Stimulated activated CD4-positive, alpha-beta T cell treated with anti-CD3 and anti-CD28 coated beads, Interleukin-15, amount 100 ng/mL, for 48 hours (primary cell): ENCODE measurements at regions not wholly inside any gene's neighbourhood (a gene's known extent, or its start where the extent isn't known, plus 50 kb on each side); places are given as distances from the start of the nearest gene placed in this dataset.

Source experiments
- DNase-seq, 2 donors: peaks; one replicate each; pipeline ENCODE4 v3.0.0-alpha.2; 2020; ENCODE audit warnings: low read depth in 2 of 2

GRCh38 chr2:13102397-13103063 is 385.8 kb downstream of the TRIB2 start:
- no peak for DNase-seq

- DNase-seq = no peak
These were observed 386.4 kb downstream of the TRIB2 start for GRCh38 chr2:13103151-13103550.

- DNase-seq = no peak
These were observed 387.2 kb downstream of the TRIB2 start for GRCh38 chr2:13103778-13104493.

- DNase-seq = no peak
These were observed 388.0 kb downstream of the TRIB2 start for GRCh38 chr2:13104723-13105122.

- no peak for DNase-seq
These were observed 389.6 kb downstream of the TRIB2 start for GRCh38 chr2:13106302-13106701.

- DNase-seq = no peak
These were observed 392.8 kb downstream of the TRIB2 start for GRCh38 chr2:13109516-13109915.

GRCh38 chr2:13110825-13111224 is 394.1 kb downstream of the TRIB2 start:
- no peak for DNase-seq

GRCh38 chr2:13113002-13113401 is 396.3 kb downstream of the TRIB2 start:
- DNase-seq = no peak

- DNase-seq = no peak
These were observed 397.7 kb downstream of the TRIB2 start for GRCh38 chr2:13114391-13114790.

- DNase-seq = no peak
These were observed 398.9 kb downstream of the TRIB2 start for GRCh38 chr2:13115643-13116042.

- DNase-seq = no peak
These were observed 404.4 kb downstream of the TRIB2 start for GRCh38 chr2:13121096-13121495.

GRCh38 chr2:13128139-13128538 is 411.4 kb downstream of the TRIB2 start:
- no peak for DNase-seq

- no peak for DNase-seq
These were observed 418.6 kb downstream of the TRIB2 start for GRCh38 chr2:13135369-13135768.

- DNase-seq = no peak
These were observed 419.1 kb downstream of the TRIB2 start for GRCh38 chr2:13135856-13136255.

- DNase-seq = no peak
These were observed 420.9 kb downstream of the TRIB2 start for GRCh38 chr2:13137679-13138078.

- DNase-seq = no peak
These were observed 424.6 kb downstream of the TRIB2 start for GRCh38 chr2:13141315-13141714.

GRCh38 chr2:13143451-13143850 is 426.7 kb downstream of the TRIB2 start:
- DNase-seq = no peak

GRCh38 chr2:13156916-13157315 is 440.2 kb downstream of the TRIB2 start:
- DNase-seq = no peak

GRCh38 chr2:13158466-13158865 is 441.7 kb downstream of the TRIB2 start:
- DNase-seq = no peak

GRCh38 chr2:13180729-13181128 is 464.0 kb downstream of the TRIB2 start:
- no peak for DNase-seq

- DNase-seq = no peak
These were observed 476.3 kb downstream of the TRIB2 start for GRCh38 chr2:13193075-13193474.

GRCh38 chr2:13193900-13194299 is 477.2 kb downstream of the TRIB2 start:
- no peak for DNase-seq

- DNase-seq = no peak
These were observed 478.5 kb downstream of the TRIB2 start for GRCh38 chr2:13195270-13195669.

- no peak for DNase-seq
These were observed 480.5 kb downstream of the TRIB2 start for GRCh38 chr2:13197248-13197647.
